SK-N-SH treated with all-trans-retinoic acid at 6 μM for 48 hours (cell line): ENCODE measurements at regions not wholly inside any gene's neighbourhood (a gene's known extent, or its start where the extent isn't known, plus 50 kb on each side); places are given as distances from the start of the nearest gene placed in this dataset.

Experiments used
- ARNTL ChIP-seq: fragments of 450-650 bp; formaldehyde crosslinking; IDR thresholded peaks from 2 replicates; pipeline ENCODE4 v1.5.0; 2020; ENCODE audit warnings: low read depth, mild to moderate bottlenecking, moderate library complexity, borderline replicate concordance
- PATZ1 ChIP-seq: fragments of 250-450 bp; sonication (Bioruptor Pico); IDR thresholded peaks from 2 replicates; pipeline ENCODE4 v1.8.0; 2020; ENCODE audit warnings: mild to moderate bottlenecking, moderate library complexity, borderline replicate concordance
- RARB ChIP-seq: fragments of 250-450 bp; sonication (Bioruptor Pico); IDR thresholded peaks from 2 replicates; pipeline ENCODE4 v1.8.0; 2021; ENCODE audit warnings: mild to moderate bottlenecking, moderate library complexity
- TSHZ2 ChIP-seq: fragments of 250-450 bp; sonication (Bioruptor Pico); IDR thresholded peaks from 2 replicates; pipeline ENCODE4 v1.5.0; 2020; ENCODE audit warnings: mild to moderate bottlenecking, moderate library complexity
- ZNF8 ChIP-seq: fragments of 450-650 bp; formaldehyde crosslinking; IDR thresholded peaks from 2 replicates; pipeline ENCODE4 v1.5.0; 2020; ENCODE audit warnings: mild to moderate bottlenecking, moderate library complexity

- no peak for TF ChIP-seq ZNF8 (CRISPR knock-in tag)
- no peak for TF ChIP-seq TSHZ2 (CRISPR knock-in tag)
- TF ChIP-seq ARNTL (CRISPR knock-in tag): no peak
- no peak for TF ChIP-seq PATZ1 (CRISPR knock-in tag)
- no peak for TF ChIP-seq RARB
These were observed 741.3 kb upstream of the SOX9 start for GRCh38 chr17:71379512-71379911.
